ENCODE measurements at regions not wholly inside any gene's neighbourhood (a gene's known extent, or its start where the extent isn't known, plus 50 kb on each side); places are given as distances from the start of the nearest gene placed in this dataset.

DNA sequence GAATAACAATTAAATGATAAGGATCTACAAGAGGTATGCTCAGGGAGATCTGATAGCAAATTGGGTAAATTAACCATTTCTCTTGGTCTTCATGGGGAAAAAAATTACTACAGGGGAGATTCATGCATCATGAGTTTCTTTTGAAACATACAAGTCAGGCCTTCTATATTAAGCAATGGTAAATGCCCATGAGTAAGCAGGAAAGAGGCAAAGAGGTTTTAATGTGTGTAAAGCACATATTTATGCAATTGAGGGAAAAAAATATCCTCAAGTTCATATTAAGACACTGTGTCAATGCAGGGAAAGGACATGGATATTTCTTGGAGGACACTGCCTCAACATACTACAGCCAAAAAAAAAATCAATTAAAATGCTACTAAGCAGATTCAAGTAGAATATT, 73.4 kb upstream of the NR4A3 start:
- H4K20me1 ChIP-seq (ENCODE audit: insufficient read depth, low read length): no peaks in the 10 kb centered on the region
- H3K27me3 ChIP-seq (ENCODE audit: control insufficient read depth in 2 of 2, insufficient read depth in 2 of 2, low read length in 2 of 2): no peaks in the 10 kb centered on the region
- no peak overlapping the region for H3K4me3 ChIP-seq (replicated peaks in 1 of 3; ENCODE audit: low read depth in 2 of 3, low read length in 3 of 3)
- peaks cover 15 to 17% of the 10 kb centered on the region in 2 donors for H3K4me1 ChIP-seq (ENCODE audit: control insufficient read depth in 1 of 2, insufficient read depth in 2 of 2, low read length in 2 of 2)
- Mint-ChIP-seq H3K27ac (peak overlapping the region; percentile 79 to 93 (median 87)), H3K9me3 (peaks cover 0 to 2% (median 0%) of the 10 kb centered on the region in 7 donors), H3K27me3 (ENCODE audit: low read depth in 3 of 3) (no peaks in the 10 kb centered on the region), H3K36me3 (no peaks in the 10 kb centered on the region), H3K4me1 (peaks cover 20% of the 10 kb centered on the region), H3K4me3 (peak overlapping the region in 1 of 2 donors; percentile 61)
- H3K79me2 ChIP-seq (ENCODE audit: insufficient read depth, low read length): no peaks in the 10 kb centered on the region
- H3K4me2 ChIP-seq (replicated peaks; ENCODE audit: extremely low read depth, low read length, poor library complexity, severe bottlenecking): peak overlapping the region; percentile 22
- intact Hi-C loops (cut with micrococcal nuclease): no loop called here
- no peak overlapping the region for H2AFZ ChIP-seq (ENCODE audit: insufficient read depth, low read depth, low read length, poor library complexity, severe bottlenecking)
- H3K9me3 ChIP-seq (replicated peaks in 1 of 2; ENCODE audit: control insufficient read depth in 1 of 2, insufficient read depth in 1 of 2, low read length in 2 of 2): no peaks in the 10 kb centered on the region
- H3K36me3 ChIP-seq (replicated peaks in 1 of 2; ENCODE audit: control insufficient read depth in 1 of 2, insufficient read depth in 2 of 2, low read length in 2 of 2): no peaks in the 10 kb centered on the region
- peak overlapping the region in 1 of 2 donors; percentile 82 for H3K27ac ChIP-seq (ENCODE audit: low read depth in 1 of 2, low read length in 2 of 2)
- no peak overlapping the region for H3K9ac ChIP-seq (ENCODE audit: insufficient read depth, low read length, poor library complexity, severe bottlenecking)
- peak; percentile 37 to 90 (median 63) for DNase-seq
- TF ChIP-seq, protein P1, sequence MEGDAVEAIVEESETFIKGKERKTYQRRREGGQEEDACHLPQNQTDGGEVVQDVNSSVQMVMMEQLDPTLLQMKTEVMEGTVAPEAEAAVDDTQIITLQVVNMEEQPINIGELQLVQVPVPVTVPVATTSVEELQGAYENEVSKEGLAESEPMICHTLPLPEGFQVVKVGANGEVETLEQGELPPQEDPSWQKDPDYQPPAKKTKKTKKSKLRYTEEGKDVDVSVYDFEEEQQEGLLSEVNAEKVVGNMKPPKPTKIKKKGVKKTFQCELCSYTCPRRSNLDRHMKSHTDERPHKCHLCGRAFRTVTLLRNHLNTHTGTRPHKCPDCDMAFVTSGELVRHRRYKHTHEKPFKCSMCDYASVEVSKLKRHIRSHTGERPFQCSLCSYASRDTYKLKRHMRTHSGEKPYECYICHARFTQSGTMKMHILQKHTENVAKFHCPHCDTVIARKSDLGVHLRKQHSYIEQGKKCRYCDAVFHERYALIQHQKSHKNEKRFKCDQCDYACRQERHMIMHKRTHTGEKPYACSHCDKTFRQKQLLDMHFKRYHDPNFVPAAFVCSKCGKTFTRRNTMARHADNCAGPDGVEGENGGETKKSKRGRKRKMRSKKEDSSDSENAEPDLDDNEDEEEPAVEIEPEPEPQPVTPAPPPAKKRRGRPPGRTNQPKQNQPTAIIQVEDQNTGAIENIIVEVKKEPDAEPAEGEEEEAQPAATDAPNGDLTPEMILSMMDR (IDR thresholded peaks at IDR 0.05): no peak

DNA sequence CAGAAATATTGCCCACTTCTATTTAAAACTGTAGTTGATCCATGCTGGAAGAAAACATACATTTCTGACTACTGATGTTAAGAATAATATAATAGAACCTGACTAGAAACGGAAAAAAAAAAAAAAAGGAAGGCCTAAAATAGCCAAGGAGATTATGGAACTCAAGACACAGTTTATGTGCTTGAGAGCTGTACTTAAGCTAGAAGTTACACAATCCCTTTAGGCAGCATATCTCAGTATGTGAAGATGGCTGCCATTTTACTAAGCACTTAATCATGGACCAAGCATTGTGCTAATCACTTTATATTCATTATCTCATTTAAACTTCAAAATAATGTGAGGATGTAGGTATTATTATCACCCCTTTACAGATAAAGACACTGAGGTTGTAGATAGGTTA, 73.0 kb upstream of the NR4A3 start:
- WGBS (ENCODE audit: insufficient coverage): no CpG with 5 or more reads among the region's 1 CpG
- intact Hi-C loops (cut with micrococcal nuclease): no loop called here
- Mint-ChIP-seq H3K27me3 (ENCODE audit: low read depth in 3 of 3) (no peaks in the 10 kb centered on the region), H3K4me3 (peak overlapping the region in 1 of 2 donors; percentile 61), H3K9me3 (peaks cover 0 to 2% (median 0%) of the 10 kb centered on the region in 7 donors), H3K36me3 (no peaks in the 10 kb centered on the region), H3K4me1 (peaks cover 20% of the 10 kb centered on the region), H3K27ac (peak overlapping the region; percentile 79 to 93 (median 87))
- Histone ChIP-seq H4K20me1 (ENCODE audit: insufficient read depth, low read length) (no peaks in the 10 kb centered on the region), H3K4me1 (ENCODE audit: control insufficient read depth in 1 of 2, insufficient read depth in 2 of 2, low read length in 2 of 2) (peaks cover 15 to 17% of the 10 kb centered on the region in 2 donors), H3K79me2 (ENCODE audit: insufficient read depth, low read length) (no peaks in the 10 kb centered on the region), H3K27me3 (ENCODE audit: control insufficient read depth in 2 of 2, insufficient read depth in 2 of 2, low read length in 2 of 2) (no peaks in the 10 kb centered on the region), H3K9ac (ENCODE audit: insufficient read depth, low read length, poor library complexity, severe bottlenecking) (no peak overlapping the region), H3K36me3 (replicated peaks in 1 of 2; ENCODE audit: control insufficient read depth in 1 of 2, insufficient read depth in 2 of 2, low read length in 2 of 2) (no peaks in the 10 kb centered on the region), H3K27ac (ENCODE audit: low read depth in 1 of 2, low read length in 2 of 2) (peak overlapping the region in 1 of 2 donors; percentile 82), H3K4me3 (replicated peaks in 1 of 3; ENCODE audit: low read depth in 2 of 3, low read length in 3 of 3) (no peak overlapping the region), H3K4me2 (replicated peaks; ENCODE audit: extremely low read depth, low read length, poor library complexity, severe bottlenecking) (peak overlapping the region; percentile 22), H3K9me3 (replicated peaks in 1 of 2; ENCODE audit: control insufficient read depth in 1 of 2, insufficient read depth in 1 of 2, low read length in 2 of 2) (no peaks in the 10 kb centered on the region), H2AFZ (ENCODE audit: insufficient read depth, low read depth, low read length, poor library complexity, severe bottlenecking) (no peak overlapping the region)
- peak; percentile 33 to 79 (median 56) for DNase-seq
- TF ChIP-seq, protein P1 (IDR thresholded peaks at IDR 0.05): no peak

Data from CD14-positive monocyte (primary cell).